IgD-negative memory B cell (primary cell): ENCODE measurements at regions not wholly inside any gene's neighbourhood (a gene's known extent, or its start where the extent isn't known, plus 50 kb on each side); places are given as distances from the start of the nearest gene placed in this dataset.

Experiments used
- H3K27ac Mint-ChIP-seq, 3 donors: one replicate each; pipeline ENCODE4 v1.8.0; 2020 to 2022; ENCODE audit warnings: mild to moderate bottlenecking in 3 of 3, mixed read lengths in 3 of 3, moderate library complexity in 1 of 3
- H3K27me3 Mint-ChIP-seq: one replicate; pipeline ENCODE4 v1.8.0; 2021; ENCODE audit warnings: mixed read lengths
- H3K36me3 Mint-ChIP-seq: one replicate; pipeline ENCODE4 v1.8.0; 2020; ENCODE audit warnings: mild to moderate bottlenecking, mixed read lengths
- H3K4me1 Mint-ChIP-seq, 3 donors: one replicate each; pipeline ENCODE4 v1.8.0; 2020 to 2022; ENCODE audit warnings: mixed read lengths in 3 of 3, mild to moderate bottlenecking in 1 of 3
- H3K4me3 Mint-ChIP-seq, 4 donors: one replicate each; pipeline ENCODE4 v1.8.0; 2020 to 2022; ENCODE audit warnings: mild to moderate bottlenecking in 4 of 4, mixed read lengths in 4 of 4, moderate library complexity in 3 of 4
- H3K9me3 Mint-ChIP-seq, 3 donors: one replicate each; pipeline ENCODE4 v1.8.0; 2020 to 2021; ENCODE audit warnings: mixed read lengths in 3 of 3, mild to moderate bottlenecking in 1 of 3

DNA sequence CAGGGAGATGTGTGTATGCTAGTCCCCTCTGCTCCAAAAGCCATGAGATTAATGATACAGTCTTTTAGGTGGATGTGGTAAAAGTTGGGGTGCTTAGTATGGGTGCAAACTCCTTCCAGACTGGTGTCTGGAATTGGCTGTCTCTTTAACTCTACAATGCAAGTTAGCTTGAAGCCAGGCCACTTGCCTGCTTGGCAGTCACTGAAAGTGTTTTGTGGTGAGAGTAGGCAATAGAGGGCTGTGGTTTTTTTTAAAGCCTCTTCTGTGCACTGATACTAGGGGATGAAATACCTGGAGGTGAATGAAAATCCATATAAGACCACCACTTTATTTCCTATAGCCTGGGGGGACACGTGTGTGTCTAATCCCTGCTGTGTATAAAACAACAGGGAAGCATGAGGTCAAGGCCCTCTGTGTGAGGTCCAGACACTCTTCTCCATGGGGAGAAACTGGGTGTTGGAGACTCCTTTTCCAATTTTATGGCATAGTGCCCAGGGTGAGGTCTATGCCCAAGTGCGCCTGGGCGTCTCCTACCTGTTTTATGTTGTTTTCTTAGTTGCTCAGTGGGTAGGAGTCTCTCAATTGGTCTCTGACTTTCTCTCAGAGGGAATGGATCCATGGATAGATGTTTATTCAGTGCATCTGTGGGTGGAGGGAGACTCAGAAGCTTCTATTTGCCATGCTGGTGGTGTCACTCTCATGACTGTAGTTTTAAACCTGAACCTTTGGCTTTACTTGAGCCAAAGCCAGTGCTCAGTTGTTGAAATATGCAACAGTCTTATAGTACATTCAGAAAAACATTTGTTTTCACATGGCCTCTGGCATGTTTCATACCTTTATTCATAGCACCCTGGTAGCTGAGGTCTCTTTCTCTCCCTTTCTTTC lies 327.8 kb upstream of the ATP11B start:
- Mint-ChIP-seq H3K27me3 (peaks cover 4% of the 10 kb centered on the region), H3K4me3 (no peak overlapping the region), H3K36me3 (no peaks in the 10 kb centered on the region), H3K27ac (no peak overlapping the region), H3K4me1 (no peaks in the 10 kb centered on the region), H3K9me3 (peaks cover 3 to 5% (median 5%) of the 10 kb centered on the region in 3 donors)

DNA sequence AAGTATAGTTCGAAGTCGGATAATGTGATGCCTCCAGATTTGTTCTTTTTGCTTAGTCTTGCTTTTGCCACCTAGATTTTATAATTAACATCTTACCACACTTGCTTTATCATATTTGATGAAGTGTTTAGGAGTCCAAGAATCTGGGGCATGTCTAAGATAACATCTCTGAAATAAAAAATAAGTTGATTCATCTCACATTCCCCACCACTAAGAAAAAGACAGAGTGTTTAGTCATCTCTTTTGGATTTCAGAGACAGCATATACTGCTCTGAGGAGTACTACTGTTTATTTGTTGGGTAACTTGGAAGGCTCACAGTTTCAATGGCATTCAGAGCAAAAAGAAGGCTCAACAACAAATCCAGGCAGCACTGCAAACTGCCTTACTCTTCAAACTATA lies 324.2 kb upstream of the ATP11B start:
- Mint-ChIP-seq H3K4me1 (no peaks in the 10 kb centered on the region), H3K27me3 (peaks cover 4% of the 10 kb centered on the region), H3K36me3 (no peaks in the 10 kb centered on the region), H3K4me3 (no peak overlapping the region), H3K9me3 (peaks cover 0 to 2% (median under 1%) of the 10 kb centered on the region in 3 donors), H3K27ac (no peak overlapping the region)

DNA sequence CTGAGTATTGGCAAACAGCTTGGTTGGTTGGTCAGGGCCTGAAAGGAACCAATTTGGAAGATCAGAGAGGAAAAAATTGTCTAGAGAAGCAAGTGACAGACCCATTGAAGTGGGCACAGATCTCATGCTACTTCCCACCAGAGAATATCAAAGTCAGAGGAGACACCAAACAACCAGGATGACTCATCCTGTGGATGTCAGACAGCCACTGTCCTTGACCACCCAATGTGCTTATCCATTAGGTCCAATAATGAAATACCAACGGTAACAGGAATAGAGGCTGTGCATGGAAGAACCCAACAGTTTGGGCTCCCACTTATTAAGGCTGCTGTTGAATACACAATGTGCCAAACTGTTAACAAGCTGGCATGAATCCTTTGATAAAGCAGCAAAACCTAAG lies 323.1 kb upstream of the ATP11B start:
- Mint-ChIP-seq H3K36me3 (no peaks in the 10 kb centered on the region), H3K9me3 (peaks cover 0 to 3% (median 0%) of the 10 kb centered on the region in 3 donors), H3K4me3 (no peak overlapping the region), H3K27me3 (peaks cover 4% of the 10 kb centered on the region), H3K4me1 (no peaks in the 10 kb centered on the region), H3K27ac (no peak overlapping the region)

DNA sequence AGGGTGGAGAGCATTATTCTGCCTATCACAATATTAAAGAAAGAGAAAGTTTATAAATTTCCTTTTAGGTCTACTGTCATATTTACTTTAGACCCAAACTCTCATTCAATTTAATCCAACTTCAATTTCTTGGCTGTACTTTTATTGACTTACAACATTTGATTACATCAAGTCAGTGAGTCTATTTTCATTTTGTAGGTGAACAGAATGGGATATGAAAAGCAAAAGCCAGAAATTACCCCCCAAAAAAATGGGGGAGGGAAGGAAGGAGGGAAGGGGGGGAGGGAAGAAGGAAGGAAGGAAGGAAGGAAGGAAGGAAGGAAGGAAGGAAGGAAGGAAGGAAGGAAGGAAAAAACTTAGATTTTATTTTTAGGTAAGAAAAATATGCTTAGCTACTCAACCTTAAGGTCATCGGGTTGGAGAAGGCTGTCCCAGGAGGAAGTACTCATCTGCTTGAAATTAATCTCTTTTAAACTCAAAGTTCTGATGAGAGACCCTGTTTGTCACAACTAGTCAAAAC lies 320.1 kb upstream of the ATP11B start:
- no peak overlapping the region for H3K27ac Mint-ChIP-seq
- no peaks in the 10 kb centered on the region for H3K4me1 Mint-ChIP-seq
- peaks cover 4% of the 10 kb centered on the region for H3K27me3 Mint-ChIP-seq
- H3K36me3 Mint-ChIP-seq = no peaks in the 10 kb centered on the region
- peaks cover 0 to 6% (median 0%) of the 10 kb centered on the region in 3 donors for H3K9me3 Mint-ChIP-seq
- no peak overlapping the region for H3K4me3 Mint-ChIP-seq

DNA sequence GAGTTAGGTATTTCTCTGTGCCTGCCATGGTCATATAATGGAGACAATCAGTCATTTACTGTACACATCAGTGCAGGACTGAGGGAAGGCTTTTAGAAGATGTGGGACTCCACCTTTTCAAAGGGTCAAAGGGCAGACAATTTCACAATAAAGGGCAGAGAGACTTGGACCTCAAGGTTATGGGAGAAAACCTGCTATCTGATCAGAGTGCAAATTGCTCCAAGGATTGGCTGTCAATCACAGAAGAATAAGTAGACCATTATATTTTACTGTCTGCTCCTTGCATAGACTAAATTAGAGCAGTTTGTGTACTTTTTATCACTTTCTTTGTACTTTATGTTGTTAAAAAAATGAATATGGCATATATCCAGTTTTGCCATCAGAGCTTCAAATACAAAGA lies 314.9 kb upstream of the ATP11B start:
- peaks cover 2% of the 10 kb centered on the region for H3K27me3 Mint-ChIP-seq
- no peaks in the 10 kb centered on the region for H3K4me1 Mint-ChIP-seq
- no peak overlapping the region for H3K4me3 Mint-ChIP-seq
- peaks cover 0 to 6% (median 3%) of the 10 kb centered on the region in 3 donors for H3K9me3 Mint-ChIP-seq
- H3K36me3 Mint-ChIP-seq = no peaks in the 10 kb centered on the region
- H3K27ac Mint-ChIP-seq = no peak overlapping the region

DNA sequence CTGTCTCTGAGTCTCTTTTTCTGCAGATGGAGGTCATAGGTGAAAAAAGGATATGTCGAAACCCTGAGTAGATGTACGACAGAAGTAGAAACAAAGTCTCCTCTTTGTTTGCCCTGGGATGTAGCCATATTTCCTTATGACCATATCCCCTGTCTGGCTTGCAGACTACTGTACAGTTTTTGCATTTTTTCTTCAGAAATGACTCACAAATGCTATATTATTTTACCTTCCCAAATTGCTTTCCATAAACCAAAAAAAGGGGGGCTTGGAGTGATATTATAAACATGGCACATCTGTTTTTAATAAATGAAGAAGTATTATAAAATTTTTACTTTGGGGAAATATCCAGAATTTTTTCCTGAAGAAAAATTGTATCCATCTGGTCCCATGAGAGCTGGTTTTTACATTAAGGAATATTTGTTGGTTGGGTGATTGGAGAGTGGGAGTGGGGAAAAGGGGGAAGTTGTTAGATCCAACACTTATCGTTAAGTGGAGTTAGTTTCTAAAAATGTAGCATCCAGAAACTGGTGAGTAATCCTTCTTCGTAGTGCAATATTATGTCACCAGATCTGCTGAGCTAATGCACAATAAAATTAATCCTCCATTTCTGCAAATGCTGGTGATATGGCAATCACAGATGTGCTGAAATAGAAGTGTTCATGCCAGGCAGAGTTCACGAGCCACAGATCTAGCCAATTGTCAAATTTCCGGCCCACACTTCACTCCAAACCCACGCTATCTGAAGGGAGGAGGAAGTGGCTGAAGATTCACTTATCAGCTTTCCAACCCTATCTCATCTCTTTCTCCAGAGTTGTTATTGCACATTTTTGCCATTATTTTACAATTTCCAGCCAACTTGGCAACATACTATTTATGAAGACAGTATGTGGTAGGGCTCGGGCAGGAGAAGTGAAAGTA lies 313.6 kb upstream of the ATP11B start:
- Mint-ChIP-seq H3K27ac (no peak overlapping the region), H3K36me3 (no peaks in the 10 kb centered on the region), H3K4me3 (no peak overlapping the region), H3K27me3 (peaks cover 2% of the 10 kb centered on the region), H3K4me1 (no peaks in the 10 kb centered on the region), H3K9me3 (peaks cover 0 to 6% (median 3%) of the 10 kb centered on the region in 3 donors)

DNA sequence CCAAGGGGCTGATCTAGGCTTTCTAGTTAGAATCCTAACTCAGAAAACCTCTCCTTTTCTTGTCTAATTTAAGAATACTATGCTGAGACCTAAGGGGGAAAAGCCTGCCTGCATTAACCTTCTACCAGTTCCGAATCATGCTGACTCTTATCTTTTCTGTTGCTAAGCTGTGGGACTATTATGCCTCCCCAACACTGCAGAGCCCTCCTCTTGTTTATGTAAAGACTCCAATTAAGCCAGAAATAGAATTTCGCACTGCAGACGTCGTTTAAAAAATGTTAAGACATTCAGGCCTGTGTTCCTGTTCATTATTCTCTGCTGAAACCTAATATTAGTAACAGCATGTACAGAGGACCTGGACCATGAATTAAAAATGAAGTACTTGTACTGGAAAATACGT lies 310.6 kb upstream of the ATP11B start:
- no peaks in the 10 kb centered on the region for H3K4me1 Mint-ChIP-seq

DNA sequence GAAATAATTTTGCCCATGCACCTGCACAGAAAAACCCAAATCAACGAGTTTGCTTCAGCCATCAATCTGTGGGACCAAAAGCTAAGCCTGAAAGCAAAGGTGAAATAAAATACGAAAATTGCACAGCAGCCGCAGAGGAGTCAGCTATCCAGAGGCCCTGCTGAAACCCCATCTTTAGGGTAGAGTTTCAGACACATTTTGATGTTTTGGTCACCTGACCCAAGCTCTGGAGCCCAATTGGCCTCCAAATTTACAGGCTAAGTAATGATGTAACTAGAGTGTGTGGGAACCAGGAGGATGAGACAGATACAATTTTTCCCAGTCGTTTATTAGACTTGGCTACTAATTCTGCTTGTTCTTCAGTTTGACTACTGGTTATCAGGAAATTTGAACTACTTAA lies 308.6 kb upstream of the ATP11B start:
- Mint-ChIP-seq H3K27me3 (peaks cover under 1% of the 10 kb centered on the region), H3K36me3 (no peaks in the 10 kb centered on the region), H3K27ac (no peak overlapping the region), H3K4me1 (peaks cover 0 to under 1% (median 0%) of the 10 kb centered on the region in 3 donors), H3K9me3 (peaks cover 0 to 3% (median 0%) of the 10 kb centered on the region in 3 donors), H3K4me3 (no peak overlapping the region)

More for the DNA sequence above, 310.6 kb upstream of the ATP11B start:
- Mint-ChIP-seq H3K4me3 (no peak overlapping the region), H3K36me3 (no peaks in the 10 kb centered on the region), H3K27ac (no peak overlapping the region), H3K27me3 (peaks cover 2% of the 10 kb centered on the region), H3K9me3 (peaks cover 0 to 3% (median 3%) of the 10 kb centered on the region in 3 donors)

DNA sequence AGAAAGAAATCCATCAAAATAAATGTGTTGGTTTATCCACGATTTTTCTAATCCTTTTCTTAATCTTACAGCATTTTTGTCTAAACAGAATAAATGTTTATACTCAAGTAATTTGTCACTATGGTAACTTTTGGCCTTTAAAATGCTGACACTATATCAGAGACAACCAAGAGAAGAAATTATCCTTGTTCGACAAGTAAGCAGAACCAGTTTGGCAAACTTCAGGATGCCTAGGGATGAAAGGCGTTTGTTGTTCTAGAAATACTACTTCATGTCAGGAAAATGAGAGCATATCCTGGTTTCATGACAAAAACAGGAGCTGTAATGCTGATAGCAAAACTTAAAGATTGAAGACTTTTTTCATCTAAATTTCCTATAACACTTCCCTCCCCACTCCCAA lies 308.0 kb upstream of the ATP11B start:
- H3K4me3 Mint-ChIP-seq = no peak overlapping the region
- no peak overlapping the region for H3K27ac Mint-ChIP-seq
- peaks cover 0 to 3% (median 0%) of the 10 kb centered on the region in 3 donors for H3K9me3 Mint-ChIP-seq
- no peaks in the 10 kb centered on the region for H3K36me3 Mint-ChIP-seq
- peaks cover 0 to 2% (median 0%) of the 10 kb centered on the region in 3 donors for H3K4me1 Mint-ChIP-seq
- H3K27me3 Mint-ChIP-seq = no peaks in the 10 kb centered on the region

DNA sequence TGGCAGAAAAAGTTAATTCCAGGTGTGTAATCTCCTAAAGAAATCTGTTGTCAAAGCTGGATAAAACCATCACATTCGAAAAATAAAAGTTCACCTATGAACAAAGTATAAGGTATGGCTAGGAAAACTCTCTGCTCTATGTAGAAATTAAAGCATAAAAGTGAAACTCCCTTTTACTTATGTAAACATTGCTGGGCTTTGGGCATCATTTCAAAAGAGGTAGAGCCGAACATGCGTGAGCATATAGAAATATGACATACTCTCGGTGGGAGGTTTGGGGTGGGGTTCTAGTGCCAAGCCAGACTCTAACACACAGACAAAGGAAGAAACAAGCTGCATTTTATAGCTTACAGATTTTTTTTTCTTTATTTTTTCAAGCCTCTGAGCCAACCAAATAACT lies 306.8 kb upstream of the ATP11B start:
- no peak overlapping the region for H3K27ac Mint-ChIP-seq
- H3K9me3 Mint-ChIP-seq = peaks cover 0 to 3% (median 0%) of the 10 kb centered on the region in 3 donors
- no peak overlapping the region for H3K4me3 Mint-ChIP-seq
- H3K27me3 Mint-ChIP-seq = no peaks in the 10 kb centered on the region
- no peaks in the 10 kb centered on the region for H3K36me3 Mint-ChIP-seq
- H3K4me1 Mint-ChIP-seq = peaks cover 0 to 2% (median 0%) of the 10 kb centered on the region in 3 donors

DNA sequence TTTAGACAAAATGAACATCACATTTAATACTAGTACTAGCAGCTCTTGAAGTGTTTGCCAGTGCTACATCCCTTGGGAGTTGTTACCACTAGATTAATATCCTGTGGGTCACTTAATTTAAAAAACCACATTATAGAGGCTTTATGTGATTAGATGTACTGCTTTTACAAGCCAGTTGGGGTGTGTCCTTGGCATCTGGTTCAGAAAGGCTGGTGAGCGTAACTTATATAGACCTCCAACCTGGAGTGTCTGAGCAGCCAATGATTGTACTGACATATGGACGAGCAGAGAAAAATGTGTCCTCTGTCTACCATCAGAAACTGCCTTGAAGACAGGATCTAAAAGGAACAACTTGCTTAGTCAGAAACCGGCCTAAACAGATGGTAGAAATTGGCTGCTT lies 306.2 kb upstream of the ATP11B start:
- H3K36me3 Mint-ChIP-seq = no peaks in the 10 kb centered on the region
- no peak overlapping the region for H3K27ac Mint-ChIP-seq
- H3K9me3 Mint-ChIP-seq = no peaks in the 10 kb centered on the region
- no peak overlapping the region for H3K4me3 Mint-ChIP-seq
- H3K4me1 Mint-ChIP-seq = peaks cover 0 to 2% (median 0%) of the 10 kb centered on the region in 3 donors
- H3K27me3 Mint-ChIP-seq = no peaks in the 10 kb centered on the region

DNA sequence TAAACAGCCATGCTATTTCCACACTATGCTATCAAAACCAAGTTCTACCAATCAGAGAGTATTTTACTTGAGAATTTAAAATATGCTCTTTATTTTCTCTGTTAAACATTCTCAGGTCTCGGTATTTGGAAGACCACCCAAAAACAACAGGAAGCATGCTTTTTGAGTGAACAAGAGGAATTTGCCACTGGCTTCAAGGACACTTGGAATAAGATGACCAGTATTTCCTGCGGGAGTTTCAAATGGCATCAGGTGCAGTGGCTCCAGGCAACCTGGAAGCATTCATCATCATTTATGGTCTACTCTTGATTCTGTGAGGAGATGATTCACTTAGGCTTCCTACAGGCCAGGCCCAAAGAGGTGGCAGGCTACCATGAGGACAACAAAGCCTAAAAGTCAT lies 305.7 kb upstream of the ATP11B start:
- Mint-ChIP-seq H3K27me3 (no peaks in the 10 kb centered on the region), H3K27ac (no peak overlapping the region), H3K9me3 (no peaks in the 10 kb centered on the region), H3K4me3 (no peak overlapping the region), H3K4me1 (peaks cover 0 to 2% (median 0%) of the 10 kb centered on the region in 3 donors), H3K36me3 (no peaks in the 10 kb centered on the region)

DNA sequence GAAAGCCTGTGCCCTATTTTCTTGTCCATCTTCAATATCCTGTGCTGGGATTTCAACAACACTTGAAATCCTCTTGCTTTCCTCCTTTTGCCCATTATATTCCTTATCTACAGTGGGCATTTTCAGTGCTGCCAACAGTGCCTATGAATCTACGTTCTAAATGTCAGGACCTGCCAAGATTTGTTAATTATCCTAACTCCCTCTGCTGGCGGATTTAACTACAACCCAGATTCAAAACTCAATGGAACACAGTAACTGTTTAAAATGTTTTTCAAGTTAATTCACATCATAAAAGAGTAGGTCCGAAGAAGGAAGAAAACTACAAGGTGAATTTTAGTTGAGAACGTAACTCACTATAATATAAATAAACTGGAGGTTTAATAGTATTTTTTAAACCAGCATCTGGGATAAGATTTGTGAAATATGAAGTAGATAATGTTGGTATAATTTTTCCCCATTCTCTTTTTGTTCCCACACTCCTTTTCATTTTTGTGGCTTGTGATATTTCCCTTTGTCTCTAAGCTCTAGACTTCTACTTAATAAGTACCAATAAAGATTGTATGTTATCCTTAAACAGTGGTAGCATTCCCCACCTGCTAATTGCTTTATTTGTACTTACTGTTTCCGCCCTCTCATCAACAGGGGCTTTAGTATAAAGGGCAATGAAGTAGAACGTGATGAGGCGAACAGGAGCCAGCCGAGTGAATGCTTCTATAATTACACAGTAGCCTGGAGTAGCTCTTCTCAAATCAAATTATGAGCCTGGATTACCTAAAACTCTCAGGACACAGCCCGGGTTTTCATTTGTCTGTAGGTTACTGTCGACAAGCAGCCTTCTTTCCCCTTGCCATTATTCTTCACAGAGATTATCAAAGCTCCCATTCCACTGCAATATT lies 302.5 kb upstream of the ATP11B start:
- Mint-ChIP-seq H3K4me1 (peaks cover 0 to 2% (median 0%) of the 10 kb centered on the region in 3 donors), H3K36me3 (no peaks in the 10 kb centered on the region), H3K4me3 (no peak overlapping the region), H3K27ac (no peak overlapping the region), H3K27me3 (no peaks in the 10 kb centered on the region), H3K9me3 (no peaks in the 10 kb centered on the region)

DNA sequence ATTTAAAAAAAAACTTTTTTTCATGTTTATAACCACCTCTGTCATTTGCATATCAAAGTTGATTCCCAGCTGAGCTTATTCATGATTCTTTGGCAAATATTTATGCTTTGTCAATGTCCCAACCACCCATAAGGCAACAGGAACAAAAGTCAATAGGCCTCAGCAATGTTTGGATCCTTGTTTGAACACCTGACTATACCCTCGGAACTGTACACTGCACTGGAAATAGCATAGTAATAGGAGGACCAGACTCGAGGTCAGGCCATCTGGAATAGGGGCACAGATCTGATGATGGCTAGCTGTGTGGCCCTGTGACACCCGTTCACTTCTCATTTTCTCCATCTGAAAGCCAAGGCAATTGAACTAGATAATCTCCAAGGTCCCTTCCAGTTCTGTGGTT lies 301.7 kb upstream of the ATP11B start:
- no peak overlapping the region for H3K4me3 Mint-ChIP-seq
- no peaks in the 10 kb centered on the region for H3K9me3 Mint-ChIP-seq
- no peak overlapping the region for H3K27ac Mint-ChIP-seq
- H3K4me1 Mint-ChIP-seq = peaks cover 0 to 2% (median 0%) of the 10 kb centered on the region in 3 donors
- no peaks in the 10 kb centered on the region for H3K36me3 Mint-ChIP-seq
- no peaks in the 10 kb centered on the region for H3K27me3 Mint-ChIP-seq
